NCI-H1694 treated with DMSO at 0.1 percent for 48 hours (cell line): ENCODE measurements at regions not wholly inside any gene's neighbourhood (a gene's known extent, or its start where the extent isn't known, plus 50 kb on each side); places are given as distances from the start of the nearest gene placed in this dataset.
"Not testable (repeated sequence)": the region's sequence is repeated elsewhere in the genome, so short reads cannot be mapped to it uniquely, and the experiment has no call there.

Experiments used
- DNase-seq: peaks from one replicate; lab custom pipeline; 2025; lab: John Stamatoyannopoulos, UW

GRCh38 chr5:51657340-51658240, 274.3 kb downstream of the ISL1 start:
- DNase-seq = no peak

- no peak for DNase-seq
Measured at GRCh38 chr5:51661646-51662265, 278.5 kb downstream of the ISL1 start.

GRCh38 chr5:51664491-51665250, 281.4 kb downstream of the ISL1 start:
- DNase-seq = no peak

- no peak for DNase-seq
Measured at GRCh38 chr5:51665251-51665593, 282.0 kb downstream of the ISL1 start.

- DNase-seq = no peak
Measured at GRCh38 chr5:51669095-51669494, 285.8 kb downstream of the ISL1 start.

GRCh38 chr5:51678330-51678729, 295.1 kb downstream of the ISL1 start:
- no peak for DNase-seq

- DNase-seq = no peak
Measured at GRCh38 chr5:51679286-51679685, 296.0 kb downstream of the ISL1 start.

GRCh38 chr5:51684794-51685355, 301.6 kb downstream of the ISL1 start:
- no peak for DNase-seq

- DNase-seq = no peak
Measured at GRCh38 chr5:51685419-51685818, 302.2 kb downstream of the ISL1 start.

GRCh38 chr5:51686622-51687021, 303.4 kb downstream of the ISL1 start:
- no peak for DNase-seq

- DNase-seq = no peak
Measured at GRCh38 chr5:51691538-51692079, 308.4 kb downstream of the ISL1 start.

- DNase-seq = no peak
Measured at GRCh38 chr5:51694826-51695225, 311.6 kb downstream of the ISL1 start.

GRCh38 chr5:51696122-51696521, 312.9 kb downstream of the ISL1 start:
- DNase-seq = no peak

GRCh38 chr5:51702046-51702445, 318.8 kb downstream of the ISL1 start:
- not testable (repeated sequence) for DNase-seq

- DNase-seq = no peak
Measured at GRCh38 chr5:51712201-51712600, 329.0 kb downstream of the ISL1 start.

GRCh38 chr5:51715445-51715844, 332.2 kb downstream of the ISL1 start:
- not testable (repeated sequence) for DNase-seq

GRCh38 chr5:51731421-51732029, 348.3 kb downstream of the ISL1 start:
- DNase-seq = no peak

GRCh38 chr5:51732304-51732703, 349.1 kb downstream of the ISL1 start:
- no peak for DNase-seq

GRCh38 chr5:51734677-51735076, 351.4 kb downstream of the ISL1 start:
- DNase-seq = no peak

GRCh38 chr5:51746023-51746422, 362.8 kb downstream of the ISL1 start:
- DNase-seq = no peak

- DNase-seq = no peak
Measured at GRCh38 chr5:51748647-51749046, 365.4 kb downstream of the ISL1 start.
